ENCODE measurements at regions not wholly inside any gene's neighbourhood (a gene's known extent, or its start where the extent isn't known, plus 50 kb on each side); places are given as distances from the start of the nearest gene placed in this dataset.

- H3K4me3 ChIP-seq (ENCODE audit: low read length): no peak overlapping the region
- no peaks in the 10 kb centered on the region for H4K20me1 ChIP-seq (ENCODE audit: insufficient read depth)
- no peaks in the 10 kb centered on the region for H3K36me3 ChIP-seq (ENCODE audit: insufficient read depth, low read length)
- no peaks in the 10 kb centered on the region for H3K27me3 ChIP-seq (ENCODE audit: insufficient read depth, low read depth, low read length)
- no peaks in the 10 kb centered on the region for H3K9me3 ChIP-seq (ENCODE audit: low read length)
- H3K9ac ChIP-seq (ENCODE audit: low read length): no peak overlapping the region
- no peaks in the 10 kb centered on the region for H3K79me2 ChIP-seq (replicated peaks; ENCODE audit: insufficient read depth, low read length)
- H2AFZ ChIP-seq (ENCODE audit: low read depth, low read length): no peak overlapping the region
- no peak overlapping the region for H3K27ac ChIP-seq (ENCODE audit: low read length)
- no peaks in the 10 kb centered on the region for H3K9me2 ChIP-seq (ENCODE audit: insufficient read depth, low read length)
- TF ChIP-seq MXI1 (conservative IDR thresholded peaks at IDR 0.05; ENCODE audit: poor library complexity, severe bottlenecking) (no peak), RAD21 (conservative IDR thresholded peaks at IDR 0.05) (no peak), CTCF (IDR thresholded peaks at IDR 0.05; ENCODE audit: poor library complexity, severe bottlenecking) (no peak), REST (IDR thresholded peaks at IDR 0.05; ENCODE audit: borderline replicate concordance) (no peak), EZH2 (IDR thresholded peaks at IDR 0.05; ENCODE audit: borderline replicate concordance, insufficient read depth, low read length, poor library complexity, severe bottlenecking) (no peak), EP300 (conservative IDR thresholded peaks at IDR 0.05; ENCODE audit: poor library complexity, severe bottlenecking) (no peak), TAF1 (IDR thresholded peaks at IDR 0.05; ENCODE audit: low read depth) (no peak), SMC3 (conservative IDR thresholded peaks at IDR 0.05; ENCODE audit: poor library complexity) (no peak)
- no peaks in the 10 kb centered on the region for H3F3A ChIP-seq (ENCODE audit: insufficient read depth, low read length, poor library complexity, severe bottlenecking)
- no peak overlapping the region for H3K4me2 ChIP-seq (ENCODE audit: low read length)
Measured at GRCh38 chr9:118273048-118273447, 568.8 kb downstream of the TLR4 start.

DNA sequence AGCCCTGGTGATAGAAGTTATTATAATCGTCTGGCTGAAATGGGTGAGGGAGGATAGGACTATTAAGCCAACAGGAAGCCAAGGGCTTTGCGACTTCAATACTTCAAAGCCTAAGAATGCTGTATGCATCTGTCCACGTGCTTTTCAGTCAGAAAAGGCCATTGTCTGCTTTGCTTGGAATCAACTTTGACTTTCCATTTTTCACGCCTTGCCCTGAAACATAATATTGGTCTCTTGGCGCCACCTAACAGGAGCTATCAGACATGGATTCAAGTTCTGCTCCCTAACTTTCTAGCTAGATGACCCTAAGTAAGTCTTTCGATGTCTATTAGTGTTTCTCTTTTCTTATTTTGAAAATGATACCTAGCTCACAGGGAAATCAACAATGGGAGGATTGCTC, 572.6 kb downstream of the TLR4 start:
- Histone ChIP-seq H3K4me2 (ENCODE audit: low read length) (no peak overlapping the region), H2AFZ (ENCODE audit: low read depth, low read length) (no peak overlapping the region), H3K9me2 (ENCODE audit: insufficient read depth, low read length) (no peaks in the 10 kb centered on the region), H3K36me3 (ENCODE audit: insufficient read depth, low read length) (no peaks in the 10 kb centered on the region), H3K9me3 (ENCODE audit: low read length) (no peaks in the 10 kb centered on the region), H3K27me3 (ENCODE audit: insufficient read depth, low read depth, low read length) (no peaks in the 10 kb centered on the region), H3K79me2 (replicated peaks; ENCODE audit: insufficient read depth, low read length) (no peaks in the 10 kb centered on the region), H3K27ac (ENCODE audit: low read length) (no peak overlapping the region), H3F3A (ENCODE audit: insufficient read depth, low read length, poor library complexity, severe bottlenecking) (no peaks in the 10 kb centered on the region), H4K20me1 (ENCODE audit: insufficient read depth) (no peaks in the 10 kb centered on the region), H3K4me3 (ENCODE audit: low read length) (no peak overlapping the region), H3K9ac (ENCODE audit: low read length) (no peak overlapping the region)
- no peak for TF ChIP-seq CTCF (IDR thresholded peaks at IDR 0.05; ENCODE audit: poor library complexity, severe bottlenecking)
- TF ChIP-seq RAD21 (conservative IDR thresholded peaks at IDR 0.05): no peak
- TF ChIP-seq SMC3 (conservative IDR thresholded peaks at IDR 0.05; ENCODE audit: poor library complexity): no peak
- TF ChIP-seq EP300 (conservative IDR thresholded peaks at IDR 0.05; ENCODE audit: poor library complexity, severe bottlenecking): no peak
- no peak for TF ChIP-seq MXI1 (conservative IDR thresholded peaks at IDR 0.05; ENCODE audit: poor library complexity, severe bottlenecking)
- no peak for TF ChIP-seq POLR2AphosphoS5 (IDR thresholded peaks at IDR 0.05)
- TF ChIP-seq TAF1 (IDR thresholded peaks at IDR 0.05; ENCODE audit: low read depth): no peak

Measured in neural cell (in vitro differentiated cells).